ENCODE measurements at regions not wholly inside any gene's neighbourhood (a gene's known extent, or its start where the extent isn't known, plus 50 kb on each side); places are given as distances from the start of the nearest gene placed in this dataset.

DNA sequence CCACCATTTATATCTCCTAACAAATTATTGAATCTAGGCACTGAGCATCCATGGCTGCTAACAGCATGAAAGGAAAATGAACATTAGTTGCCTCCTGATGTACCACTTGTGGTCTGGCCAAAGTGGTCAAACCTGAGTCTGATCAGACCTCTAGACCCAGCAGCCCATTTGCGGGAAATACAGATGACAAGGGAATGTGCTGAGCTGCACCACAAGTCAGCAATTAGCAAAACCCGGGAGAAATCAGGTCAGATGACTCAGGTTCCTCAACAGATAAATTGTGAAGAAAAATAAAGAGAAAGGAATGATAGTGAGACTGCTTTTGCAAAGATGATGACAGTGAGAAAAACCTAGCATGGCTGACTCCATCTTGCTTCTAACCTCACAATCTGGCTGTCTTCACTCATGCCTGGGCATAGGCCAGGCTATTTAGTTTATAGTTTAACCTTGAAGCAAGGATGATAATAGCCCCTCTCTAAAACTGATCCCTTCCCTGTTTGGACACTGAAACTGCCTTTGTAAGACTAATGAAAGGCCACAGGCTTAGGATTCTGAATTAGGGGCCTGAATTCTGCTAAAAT, 142.7 kb upstream of the ASIC2 start:
- ChIA-PET CTCF (no interaction called here), RAD21 (ENCODE audit: unreplicated experiment) (no interaction called here), POLR2A (no interaction called here), SMC1A (ENCODE audit: uncharacterized antibody, unreplicated experiment) (interaction anchor here (0.5 kb wide), 1 partner anchor 12 kb away, joined by 3 read pairs; no protein-coding TSS in a partner anchor)
- H3K36me3 ChIP-seq (ENCODE audit: control insufficient read depth in 2 of 2, insufficient read depth in 2 of 2, low read length in 1 of 2): no peaks in the 10 kb centered on the region
- WGBS (ENCODE audit: insufficient coverage, insufficient replicate concordance, low lambda C conversion rate, missing lambda C conversion rate): 27% methylated on average over 2 of the region's 2 CpGs
- H3K9me3 ChIP-seq (replicated peaks; ENCODE audit: control insufficient read depth, insufficient read depth, low read length): no peaks in the 10 kb centered on the region
- intact Hi-C loops (cut with micrococcal nuclease; ENCODE audit: unreplicated experiment): no loop called here
- no peaks in the 10 kb centered on the region for H3K27me3 ChIP-seq (replicated peaks in 1 of 2; ENCODE audit: control insufficient read depth in 2 of 2, insufficient read depth in 2 of 2, low read length in 1 of 2)
- no peaks in the 10 kb centered on the region for H3K79me2 ChIP-seq (ENCODE audit: control insufficient read depth, insufficient read depth, low read length)
- H2AFZ ChIP-seq (ENCODE audit: control insufficient read depth, low read depth, low read length): no peak overlapping the region
- ATAC-seq (no peak), DNase-seq (ENCODE audit: low read depth, low spot score) (no peak), FAIRE-seq (no peak)
- in situ Hi-C loops (cut with MboI): no loop called here
- H4K20me1 ChIP-seq (ENCODE audit: control insufficient read depth, insufficient read depth): no peaks in the 10 kb centered on the region
- no peaks in the 10 kb centered on the region for H3K4me1 ChIP-seq (ENCODE audit: control insufficient read depth, insufficient read depth, low read length)
- TF ChIP-seq CREB1 (IDR thresholded peaks at IDR 0.05; ENCODE audit: low read depth): no peak
- BruUV-seq (replicated peaks): no TSS peak
- H3K4me2 ChIP-seq (ENCODE audit: control insufficient read depth, insufficient read depth): no peak overlapping the region
- H3K27ac ChIP-seq (ENCODE audit: control insufficient read depth, insufficient read depth): no peak overlapping the region
- no peak overlapping the region for H3K4me3 ChIP-seq
- no peak overlapping the region for H3K9ac ChIP-seq (ENCODE audit: control insufficient read depth, insufficient read depth, low read length)

DNA sequence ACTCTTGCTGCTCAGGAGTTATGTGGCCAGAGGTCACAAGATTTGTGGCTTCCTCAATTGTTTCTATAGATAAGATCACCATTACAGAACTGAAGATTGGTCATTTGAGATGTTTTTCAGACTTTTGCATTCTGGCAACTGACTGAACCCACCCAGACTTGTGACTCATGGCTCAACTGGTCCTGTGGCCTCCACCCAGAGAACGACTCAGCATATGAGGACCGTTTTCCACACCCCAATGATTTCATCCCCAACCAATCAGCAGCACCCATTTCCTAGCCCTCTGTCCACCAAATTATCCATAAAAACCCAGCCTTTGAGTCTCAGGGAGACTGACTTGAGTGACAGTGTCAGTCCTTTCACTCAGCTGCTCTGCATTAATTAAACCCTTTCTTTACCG, 143.2 kb upstream of the ASIC2 start:
- no peaks in the 10 kb centered on the region for H3K79me2 ChIP-seq (ENCODE audit: control insufficient read depth, insufficient read depth, low read length)
- H3K9ac ChIP-seq (ENCODE audit: control insufficient read depth, insufficient read depth, low read length): no peak overlapping the region
- TF ChIP-seq PAX5 (IDR thresholded peaks at IDR 0.05; ENCODE audit: borderline replicate concordance, low read depth, low read length) (no peak), BCL11A (IDR thresholded peaks at IDR 0.05; ENCODE audit: low read depth, low read length) (no peak), MEF2B (IDR thresholded peaks at IDR 0.05; ENCODE audit: partially characterized antibody, poor library complexity, severe bottlenecking) (no peak), RBBP5 (conservative IDR thresholded peaks at IDR 0.05) (no peak), E2F4 (IDR thresholded peaks at IDR 0.05; ENCODE audit: low read depth, low read length) (no peak), JUNB (IDR thresholded peaks at IDR 0.05) (no peak), CEBPB (IDR thresholded peaks at IDR 0.05; ENCODE audit: borderline replicate concordance in 1 of 2, low read depth in 2 of 2, low read length in 2 of 2) (no peak), POLR2A (IDR thresholded peaks at IDR 0.05; ENCODE audit: low read depth, low read length) (no peak)
- ATAC-seq (no peak), DNase-seq (ENCODE audit: low read depth, low spot score) (no peak), FAIRE-seq (no peak)
- H3K4me3 ChIP-seq: no peak overlapping the region
- ChIA-PET SMC1A (ENCODE audit: uncharacterized antibody, unreplicated experiment) (interaction anchor here (0.5 kb wide), 1 partner anchor 11 kb away, joined by 3 read pairs; no protein-coding TSS in a partner anchor), CTCF (no interaction called here), POLR2A (no interaction called here), RAD21 (ENCODE audit: unreplicated experiment) (no interaction called here)
- H4K20me1 ChIP-seq (ENCODE audit: control insufficient read depth, insufficient read depth): no peaks in the 10 kb centered on the region
- in situ Hi-C loops (cut with MboI): no loop called here
- no TSS peak for BruUV-seq (replicated peaks)
- WGBS (ENCODE audit: insufficient coverage, insufficient replicate concordance, low lambda C conversion rate, missing lambda C conversion rate): 38% methylated on average over 3 of the region's 3 CpGs
- no peaks in the 10 kb centered on the region for H3K27me3 ChIP-seq (replicated peaks in 1 of 2; ENCODE audit: control insufficient read depth in 2 of 2, insufficient read depth in 2 of 2, low read length in 1 of 2)
- no peaks in the 10 kb centered on the region for H3K36me3 ChIP-seq (ENCODE audit: control insufficient read depth in 2 of 2, insufficient read depth in 2 of 2, low read length in 1 of 2)
- H3K27ac ChIP-seq (ENCODE audit: control insufficient read depth, insufficient read depth): no peak overlapping the region
- intact Hi-C loops (cut with micrococcal nuclease; ENCODE audit: unreplicated experiment): no loop called here
- H3K4me2 ChIP-seq (ENCODE audit: control insufficient read depth, insufficient read depth): no peak overlapping the region
- no peaks in the 10 kb centered on the region for H3K9me3 ChIP-seq (replicated peaks; ENCODE audit: control insufficient read depth, insufficient read depth, low read length)
- H2AFZ ChIP-seq (ENCODE audit: control insufficient read depth, low read depth, low read length): no peak overlapping the region
- no peaks in the 10 kb centered on the region for H3K4me1 ChIP-seq (ENCODE audit: control insufficient read depth, insufficient read depth, low read length)

All from GM12878 (cell line).